HL-60 (cell line): ENCODE measurements at regions not wholly inside any gene's neighbourhood (a gene's known extent, or its start where the extent isn't known, plus 50 kb on each side); places are given as distances from the start of the nearest gene placed in this dataset.

ENCODE experiments used
- DNase-seq, 2 experiments: peaks; one replicate each; pipeline ENCODE4 v3.0.0-alpha.2; 2010 to 2020; ENCODE audit warnings: low read depth in 1 of 2, low spot score in 1 of 2
- H3K27ac ChIP-seq: fragments of 250-450 bp; sonication (Bioruptor Pico); replicated peaks from 2 replicates; pipeline ENCODE4 v1.5.1; 2020; ENCODE audit warnings: mild to moderate bottlenecking, moderate library complexity
- H3K27me3 ChIP-seq: fragments of 250-450 bp; sonication (Bioruptor Pico); 2 replicates; pipeline ENCODE4 v1.5.1; 2021; ENCODE audit warnings: mild to moderate bottlenecking, moderate library complexity; ENCODE audit not compliant: insufficient read depth, poor library complexity, severe bottlenecking
- H3K4me3 ChIP-seq: replicated peaks from 2 replicates; pipeline ENCODE4 v1.5.1; 2011; ENCODE audit warnings: mild to moderate bottlenecking, control low read depth, low read length; ENCODE audit not compliant: insufficient read depth
- GABPA ChIP-seq: IDR thresholded peaks from 2 replicates; pipeline ENCODE4 v1.6.1; 2012; ENCODE audit warnings: low read depth
- POLR2AphosphoS5 ChIP-seq: IDR thresholded peaks from 2 replicates; pipeline ENCODE4 v1.6.1; 2012; ENCODE audit warnings: low read depth
- REST ChIP-seq: IDR thresholded peaks from 2 replicates; pipeline ENCODE4 v1.6.1; 2012; ENCODE audit warnings: low read depth; ENCODE audit not compliant: insufficient replicate concordance
- SPI1 ChIP-seq: IDR thresholded peaks from 2 replicates; pipeline ENCODE4 v1.6.1; 2012; ENCODE audit warnings: low read depth, mild to moderate bottlenecking, borderline replicate concordance
- TF ChIP-seq, protein P1 (sequence below): IDR thresholded peaks from one replicate; pipeline ENCODE4 v1.5.1; 2011; ENCODE audit warnings: low read length, control low read depth, inconsistent platforms; ENCODE audit not compliant: insufficient read depth

DNA sequence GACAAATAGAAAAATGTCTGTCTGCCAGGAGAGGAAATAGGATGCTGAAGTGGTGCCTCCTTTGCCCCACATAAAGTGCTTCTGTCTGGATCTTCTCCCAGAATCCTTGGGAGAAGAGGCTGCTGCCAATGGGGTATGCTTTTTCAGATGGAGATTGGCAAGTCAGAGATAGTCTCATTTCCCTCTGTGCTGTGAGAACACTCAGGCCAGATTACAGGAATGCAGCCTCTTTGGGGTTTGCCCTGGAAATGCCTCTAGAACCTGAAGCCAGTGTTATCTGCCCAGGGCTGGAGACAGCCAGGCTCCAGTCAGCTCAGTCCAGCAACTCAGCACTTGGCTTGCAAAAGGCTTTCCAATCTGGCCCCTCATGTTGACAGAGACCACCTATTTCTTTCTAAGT lies 119.1 kb upstream of the PHYHIPL start:
- Histone ChIP-seq H3K4me3 (no peak overlapping the region), H3K27ac (no peak overlapping the region), H3K27me3 (no peaks in the 10 kb centered on the region)
- no peak for DNase-seq
- TF ChIP-seq, protein P1, sequence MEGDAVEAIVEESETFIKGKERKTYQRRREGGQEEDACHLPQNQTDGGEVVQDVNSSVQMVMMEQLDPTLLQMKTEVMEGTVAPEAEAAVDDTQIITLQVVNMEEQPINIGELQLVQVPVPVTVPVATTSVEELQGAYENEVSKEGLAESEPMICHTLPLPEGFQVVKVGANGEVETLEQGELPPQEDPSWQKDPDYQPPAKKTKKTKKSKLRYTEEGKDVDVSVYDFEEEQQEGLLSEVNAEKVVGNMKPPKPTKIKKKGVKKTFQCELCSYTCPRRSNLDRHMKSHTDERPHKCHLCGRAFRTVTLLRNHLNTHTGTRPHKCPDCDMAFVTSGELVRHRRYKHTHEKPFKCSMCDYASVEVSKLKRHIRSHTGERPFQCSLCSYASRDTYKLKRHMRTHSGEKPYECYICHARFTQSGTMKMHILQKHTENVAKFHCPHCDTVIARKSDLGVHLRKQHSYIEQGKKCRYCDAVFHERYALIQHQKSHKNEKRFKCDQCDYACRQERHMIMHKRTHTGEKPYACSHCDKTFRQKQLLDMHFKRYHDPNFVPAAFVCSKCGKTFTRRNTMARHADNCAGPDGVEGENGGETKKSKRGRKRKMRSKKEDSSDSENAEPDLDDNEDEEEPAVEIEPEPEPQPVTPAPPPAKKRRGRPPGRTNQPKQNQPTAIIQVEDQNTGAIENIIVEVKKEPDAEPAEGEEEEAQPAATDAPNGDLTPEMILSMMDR, result no peak
- TF ChIP-seq REST, result no peak
- no peak for TF ChIP-seq POLR2AphosphoS5
- no peak for TF ChIP-seq SPI1
- no peak for TF ChIP-seq GABPA

GRCh38 chr10:59060852-59061251 lies 115.6 kb upstream of the PHYHIPL start:
- Histone ChIP-seq H3K27me3 (no peaks in the 10 kb centered on the region), H3K27ac (no peak overlapping the region), H3K4me3 (no peak overlapping the region)
- no peak for DNase-seq
- TF ChIP-seq, protein P1, result no peak
- TF ChIP-seq REST (no peak), GABPA (no peak), SPI1 (no peak), POLR2AphosphoS5 (no peak)

DNA sequence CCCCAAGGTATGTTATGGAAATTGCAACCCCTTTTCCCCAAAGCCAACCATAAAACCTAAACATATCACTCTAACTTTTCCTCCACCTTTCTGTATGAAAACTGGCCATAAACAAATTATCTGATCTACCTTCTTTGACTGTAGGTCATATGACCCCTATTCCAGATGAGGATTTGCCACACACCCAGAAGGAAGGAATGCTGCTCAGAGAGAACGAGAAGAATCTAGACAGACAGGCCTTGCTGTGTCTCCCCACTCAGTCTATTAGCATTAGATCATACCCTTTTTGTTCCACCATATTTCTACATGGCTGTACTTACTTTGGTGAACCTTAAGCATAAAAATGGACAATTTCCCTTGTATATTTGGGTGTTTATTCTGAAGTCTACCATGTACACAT lies 113.0 kb upstream of the PHYHIPL start:
- Histone ChIP-seq H3K27ac (no peak overlapping the region), H3K27me3 (no peaks in the 10 kb centered on the region), H3K4me3 (no peak overlapping the region)
- DNase-seq, result no peak
- TF ChIP-seq GABPA (no peak), POLR2AphosphoS5 (no peak), REST (no peak), SPI1 (no peak)
- TF ChIP-seq, protein P1, result no peak
